OCI-LY3 (cell line): ENCODE measurements at regions not wholly inside any gene's neighbourhood (a gene's known extent, or its start where the extent isn't known, plus 50 kb on each side); places are given as distances from the start of the nearest gene placed in this dataset.
"Not testable (repeated sequence)": the region's sequence is repeated elsewhere in the genome, so short reads cannot be mapped to it uniquely, and the experiment has no call there.

Experiments
- H2AFZ ChIP-seq: fragments of 200-600, 300-600 bp; shearing (Covaris generic); 2 replicates; pipeline ENCODE4 v1.6.0; 2014; ENCODE audit warnings: antibody characterized with exemption, low read depth, low read length
- H3K27ac ChIP-seq: fragments of 200-600, 300-600 bp; sonication (generic); 2 replicates; pipeline ENCODE4 v1.5.1; 2014; ENCODE audit warnings: mild to moderate bottlenecking, low read length, moderate library complexity, mixed read lengths
- H3K27me3 ChIP-seq: fragments of 200-600, 300-600 bp; sonication (generic); 2 replicates; pipeline ENCODE4 v1.6.1; 2014; ENCODE audit warnings: low read depth, low read length, mixed read lengths
- H3K36me3 ChIP-seq: fragments of 200-600, 300-600 bp; sonication (generic); replicated peaks from 2 replicates; pipeline ENCODE3; 2014; ENCODE audit warnings: low read depth, low read length, mixed read lengths
- H3K4me1 ChIP-seq: fragments of 300-600, 200-600 bp; sonication (generic); 2 replicates; pipeline ENCODE4 v1.6.1; 2014; ENCODE audit warnings: low read length, mixed read lengths
- H3K4me2 ChIP-seq: fragments of 200-600, 300-600 bp; sonication (generic); 2 replicates; pipeline ENCODE4 v1.6.1; 2014; ENCODE audit warnings: low read length, mixed read lengths
- H3K4me3 ChIP-seq: fragments of 300-600, 200-600 bp; sonication (generic); 2 replicates; pipeline ENCODE4 v1.5.1; 2014; ENCODE audit warnings: antibody characterized with exemption, mild to moderate bottlenecking, low read length, moderate library complexity
- H3K79me2 ChIP-seq: fragments of 300-600, 200-600 bp; shearing (Covaris generic); 2 replicates; pipeline ENCODE4 v1.6.1; 2014; ENCODE audit warnings: mild to moderate bottlenecking, low read length, mixed read lengths
- H3K9ac ChIP-seq: fragments of 300-600, 200-600 bp; shearing (Covaris generic); 2 replicates; pipeline ENCODE4 v1.6.0; 2014; ENCODE audit warnings: mild to moderate bottlenecking, low read length, moderate library complexity
- H3K9me3 ChIP-seq: fragments of 200-600, 300-600 bp; shearing (Covaris generic); 2 replicates; pipeline ENCODE4 v1.6.1; 2014; ENCODE audit warnings: low read length, mixed read lengths; ENCODE audit not compliant: insufficient read depth
- H4K20me1 ChIP-seq: fragments of 200-600, 300-600 bp; sonication (generic); 2 replicates; pipeline ENCODE4 v1.6.1; 2016; ENCODE audit warnings: low read length, mixed read lengths; ENCODE audit not compliant: insufficient read depth
- CTCF ChIP-seq: fragments of 200-600, 300-600 bp; sonication (generic); IDR thresholded peaks from 2 replicates; pipeline ENCODE4 v1.5.1; 2014; ENCODE audit warnings: antibody characterized with exemption, low read length, low read depth
- EZH2phosphoT487 ChIP-seq: fragments of 200-600 bp; shearing (Covaris generic); IDR thresholded peaks from 2 replicates; pipeline ENCODE4 v1.6.1; 2018; ENCODE audit warnings: antibody characterized with exemption, mixed run types, low read depth

- H3K27ac ChIP-seq, result no peak overlapping the region
- no peaks in the 10 kb centered on the region for H3K9me3 ChIP-seq
- no peak overlapping the region for H2AFZ ChIP-seq
- H3K4me2 ChIP-seq, result no peak overlapping the region
- no peaks in the 10 kb centered on the region for H3K27me3 ChIP-seq
- H3K9ac ChIP-seq, result no peak overlapping the region
- H3K79me2 ChIP-seq, result no peaks in the 10 kb centered on the region
- no peak overlapping the region for H3K4me3 ChIP-seq
- no peaks in the 10 kb centered on the region for H4K20me1 ChIP-seq
- TF ChIP-seq EZH2phosphoT487 (no peak), CTCF (no peak)
- no peaks in the 10 kb centered on the region for H3K4me1 ChIP-seq
- H3K36me3 ChIP-seq, result no peaks in the 10 kb centered on the region
Observed at GRCh38 chr2:228575897-228576296, 394.4 kb upstream of the SPHKAP start.

- H3K4me1 ChIP-seq, H3K4me2 ChIP-seq, H3K79me2 ChIP-seq, H3K27ac ChIP-seq, H3K4me3 ChIP-seq, H3K36me3 ChIP-seq, H4K20me1 ChIP-seq, H2AFZ ChIP-seq, H3K27me3 ChIP-seq, H3K9me3 ChIP-seq, H3K9ac ChIP-seq: not testable (repeated sequence)
Observed at GRCh38 chr2:228568275-228568674, 386.8 kb upstream of the SPHKAP start.

GRCh38 chr2:228561816-228562215 is 380.3 kb upstream of the SPHKAP start:
- H3K4me2 ChIP-seq, result no peak overlapping the region
- H3K9me3 ChIP-seq, result no peaks in the 10 kb centered on the region

GRCh38 chr2:228559774-228560415 is 378.4 kb upstream of the SPHKAP start:
- Histone ChIP-seq H3K9me3 (no peaks in the 10 kb centered on the region), H3K27ac (no peak overlapping the region; the same call in 1 of the 2 replicates), H3K9ac (no peak overlapping the region), H3K4me2 (peak overlapping the region; percentile 39), H3K36me3 (no peaks in the 10 kb centered on the region), H3K4me1 (peaks cover 18% of the 10 kb centered on the region), H2AFZ (no peak overlapping the region), H3K79me2 (no peaks in the 10 kb centered on the region), H3K4me3 (no peak overlapping the region), H4K20me1 (no peaks in the 10 kb centered on the region), H3K27me3 (no peaks in the 10 kb centered on the region)
- TF ChIP-seq EZH2phosphoT487 (no peak), CTCF (no peak)

More at GRCh38 chr2:228561816-228562215, 380.3 kb upstream of the SPHKAP start:
- no peaks in the 10 kb centered on the region for H3K79me2 ChIP-seq
- no peak overlapping the region for H3K4me3 ChIP-seq
- H4K20me1 ChIP-seq, result no peaks in the 10 kb centered on the region
- no peak overlapping the region for H3K27ac ChIP-seq
- no peaks in the 10 kb centered on the region for H3K27me3 ChIP-seq
- peaks cover 12% of the 10 kb centered on the region for H3K4me1 ChIP-seq
- H3K9ac ChIP-seq, result no peak overlapping the region
- no peaks in the 10 kb centered on the region for H3K36me3 ChIP-seq
- H2AFZ ChIP-seq, result no peak overlapping the region
- TF ChIP-seq EZH2phosphoT487 (no peak), CTCF (no peak)
